IPS-NIHi11 (cell line): ENCODE measurements at regions not wholly inside any gene's neighbourhood (a gene's known extent, or its start where the extent isn't known, plus 50 kb on each side); places are given as distances from the start of the nearest gene placed in this dataset.
"Not testable (repeated sequence)": the region's sequence is repeated elsewhere in the genome, so short reads cannot be mapped to it uniquely, and the experiment has no call there.

Experiments
- DNase-seq: peaks from one replicate; pipeline ENCODE4 v3.0.0; 2012; ENCODE audit warnings: mixed read lengths, low spot score

DNA sequence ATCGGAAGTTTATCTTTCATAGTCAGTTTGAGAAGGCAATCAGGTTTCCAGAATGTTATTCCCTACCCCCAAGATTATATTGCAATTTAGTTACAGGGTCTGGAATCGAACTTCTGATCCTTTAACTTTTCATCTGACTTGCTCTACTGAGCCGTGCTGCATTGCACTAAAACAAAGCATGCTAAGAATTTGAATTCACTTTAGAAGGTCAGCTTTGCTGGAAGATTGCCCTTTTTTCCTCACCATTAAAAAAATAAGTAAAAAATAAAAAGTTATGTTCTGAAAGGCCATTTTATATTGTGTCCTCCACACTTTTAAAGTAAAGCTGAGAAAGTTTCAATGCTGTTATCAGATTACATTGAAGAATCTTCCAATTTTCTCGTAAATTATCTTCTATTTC lies 388.8 kb upstream of the PHF14 start:
- DNase-seq, result no peak

GRCh38 chr7:10588084-10588483 lies 385.6 kb upstream of the PHF14 start:
- DNase-seq, result no peak

- no peak for DNase-seq
Observed at GRCh38 chr7:10592604-10593003, 381.1 kb upstream of the PHF14 start.

GRCh38 chr7:10593080-10593479 lies 380.6 kb upstream of the PHF14 start:
- no peak for DNase-seq

- DNase-seq, result no peak
Observed at GRCh38 chr7:10596827-10597226, 376.8 kb upstream of the PHF14 start.

DNA sequence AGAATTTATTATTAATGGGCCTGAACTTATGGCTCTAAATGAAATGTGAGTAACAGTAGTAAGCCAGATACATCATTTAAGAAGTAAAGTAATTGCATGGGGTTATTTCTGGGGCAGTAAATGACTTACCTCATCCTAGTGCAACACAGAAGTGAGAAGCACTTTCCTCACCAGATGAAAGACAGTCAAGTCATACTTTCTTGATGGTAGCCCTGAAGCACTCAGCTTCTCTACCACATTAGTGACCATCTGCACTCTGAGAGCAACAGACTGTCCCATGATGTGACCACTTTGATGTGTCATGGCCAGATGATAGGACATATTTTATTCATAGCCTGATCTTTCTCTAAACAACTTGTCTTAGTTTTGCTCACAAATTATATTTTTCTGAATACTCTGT lies 369.5 kb upstream of the PHF14 start:
- DNase-seq, result no peak

DNA sequence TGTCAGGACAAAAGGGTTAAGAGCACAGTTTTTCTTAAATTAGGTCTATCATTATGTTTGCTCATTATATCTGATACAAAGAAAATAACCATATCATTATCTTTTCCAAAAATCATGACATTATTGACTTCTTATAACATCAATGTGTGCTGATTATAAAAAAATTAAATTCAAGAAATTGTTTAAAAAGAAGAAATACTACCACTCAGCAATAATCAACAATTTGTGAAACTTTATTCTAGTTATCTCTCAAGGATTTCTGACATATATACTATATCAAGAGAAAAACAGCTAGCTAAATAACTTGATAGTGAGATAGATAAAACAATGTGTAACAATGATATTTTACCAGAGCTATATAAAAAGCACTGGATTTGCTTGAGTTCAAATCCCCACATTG lies 360.7 kb upstream of the PHF14 start:
- no peak for DNase-seq

DNA sequence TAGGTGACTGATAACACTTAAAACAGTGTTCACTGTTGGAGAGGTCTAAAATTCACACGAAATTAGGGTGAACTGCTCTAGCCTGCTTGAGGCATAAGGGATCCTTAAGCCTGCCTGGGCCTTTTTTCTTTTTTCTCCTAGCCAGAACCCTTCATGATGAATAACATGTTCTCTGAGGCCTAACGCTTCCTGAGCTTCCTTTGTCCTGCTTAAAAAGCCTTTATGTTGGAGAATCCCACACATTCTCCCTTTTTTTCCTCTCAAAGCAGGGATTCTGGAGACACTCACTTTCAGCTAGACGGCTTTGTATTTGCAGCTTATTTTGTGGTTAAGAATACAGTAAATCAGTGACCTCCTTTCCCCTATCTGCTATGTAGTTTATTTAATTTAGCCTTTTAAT lies 354.7 kb upstream of the PHF14 start:
- DNase-seq, result peak; percentile 27

DNA sequence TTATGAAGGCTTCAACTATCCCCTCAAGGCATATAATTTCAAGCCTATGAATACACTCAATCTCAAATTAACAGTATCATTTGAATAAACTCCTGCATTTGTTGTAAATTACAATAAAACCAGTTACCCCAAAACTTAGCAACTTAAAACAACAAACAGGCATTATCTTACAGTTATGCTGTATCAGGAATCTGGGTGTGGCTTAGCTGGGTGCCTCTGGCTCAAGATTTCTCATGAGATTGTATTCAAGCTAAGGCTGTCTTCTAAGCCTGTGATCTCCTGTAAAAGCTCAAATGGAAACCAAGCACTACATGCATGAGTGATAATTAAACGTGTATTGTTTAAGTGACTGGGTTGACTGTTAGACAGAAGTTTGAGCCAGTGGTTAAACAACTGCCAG lies 341.0 kb upstream of the PHF14 start:
- DNase-seq, result no peak

DNA sequence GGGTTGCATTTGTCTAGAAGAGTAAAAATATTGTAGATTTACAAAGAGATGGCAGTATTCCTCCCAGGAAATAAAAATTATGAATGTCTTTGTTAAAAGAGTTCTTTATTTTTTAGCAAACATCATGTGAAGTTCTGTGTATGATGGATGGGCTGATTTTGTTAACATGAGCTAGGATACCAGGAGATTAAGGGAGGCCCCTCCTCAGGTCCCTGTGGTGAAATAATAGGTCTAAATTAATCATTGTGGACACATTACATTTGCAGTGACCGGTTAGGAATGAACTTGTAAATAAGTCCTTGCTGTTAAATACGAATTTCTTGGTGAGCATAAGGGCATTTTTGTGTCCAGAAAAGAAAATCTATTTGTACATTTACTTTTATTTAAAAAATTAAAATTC lies 339.4 kb upstream of the PHF14 start:
- DNase-seq, result no peak

GRCh38 chr7:10637991-10638390 lies 335.7 kb upstream of the PHF14 start:
- DNase-seq, result no peak

DNA sequence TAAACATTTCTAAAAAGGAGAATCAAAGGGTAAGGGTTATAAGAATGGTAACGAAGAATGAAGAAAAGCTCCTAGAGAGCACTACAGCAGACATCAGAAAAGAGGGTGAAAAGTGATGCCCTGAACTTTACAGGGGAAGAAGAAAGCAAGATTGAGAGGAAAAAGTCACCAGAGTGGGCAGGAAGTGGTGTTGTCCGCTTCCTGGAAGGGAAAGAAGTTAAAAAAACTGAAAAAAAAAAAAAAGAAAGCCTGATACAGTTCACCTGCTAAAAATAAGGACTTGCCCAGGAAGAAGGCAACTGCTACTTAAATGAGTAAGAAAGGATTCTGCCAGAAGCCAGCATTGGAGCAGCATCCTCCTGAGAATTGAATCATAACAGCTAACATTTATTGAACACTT lies 330.1 kb upstream of the PHF14 start:
- no peak for DNase-seq

DNA sequence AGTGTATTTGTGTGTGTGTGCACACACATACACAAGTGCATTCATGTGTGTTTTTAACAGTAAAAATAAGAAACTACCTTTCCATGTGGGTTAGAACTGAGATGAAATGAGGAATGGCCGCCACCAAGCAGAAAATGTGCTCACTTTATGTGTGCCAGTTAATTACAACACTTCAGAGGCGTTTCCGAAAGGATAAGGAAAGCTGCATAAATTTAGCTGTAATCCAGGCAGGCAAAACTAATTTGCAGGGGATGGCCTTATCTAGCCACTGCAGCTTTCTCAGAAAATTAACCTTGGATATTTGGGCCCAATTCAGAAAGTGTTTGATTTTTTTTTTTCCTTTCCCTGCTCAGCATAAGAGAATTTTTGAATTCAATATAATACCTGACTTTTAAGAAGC lies 328.8 kb upstream of the PHF14 start:
- no peak for DNase-seq

DNA sequence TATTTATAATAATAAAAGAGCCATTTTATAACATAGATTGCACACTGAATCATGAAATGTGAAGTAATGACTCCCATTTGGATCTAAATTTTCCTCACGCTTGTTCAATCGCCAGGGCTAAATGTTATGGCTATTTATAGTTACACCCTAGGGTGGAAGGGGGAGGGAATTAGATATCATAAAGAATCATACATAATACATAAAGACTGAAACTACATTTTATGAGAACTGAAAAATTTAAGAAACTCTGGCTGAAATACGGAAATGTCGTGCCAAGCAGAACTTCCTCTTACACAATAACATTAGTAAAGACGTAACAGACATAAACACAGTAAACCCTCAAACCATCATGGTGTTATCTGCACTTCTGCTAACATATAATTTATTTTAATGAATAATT lies 327.5 kb upstream of the PHF14 start:
- DNase-seq, result no peak

DNA sequence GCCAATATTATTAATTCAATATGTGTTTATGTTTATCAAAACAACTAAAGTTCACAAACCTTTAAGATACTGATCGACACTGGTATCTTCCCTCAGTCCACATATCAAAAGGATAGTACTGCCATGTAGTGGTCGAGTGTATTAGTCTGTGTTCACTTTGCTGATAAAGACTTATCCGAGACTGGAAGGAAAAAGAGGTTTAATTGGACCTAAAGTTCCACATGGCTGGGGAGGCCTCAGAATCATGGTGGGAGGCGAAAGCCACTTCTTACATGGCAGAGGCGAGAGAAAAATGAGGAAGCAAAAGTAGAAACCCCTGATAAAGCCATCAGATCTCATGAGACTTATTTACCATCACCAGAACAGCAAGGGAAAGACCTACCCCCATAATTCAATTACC lies 325.4 kb upstream of the PHF14 start:
- DNase-seq, result no peak

DNA sequence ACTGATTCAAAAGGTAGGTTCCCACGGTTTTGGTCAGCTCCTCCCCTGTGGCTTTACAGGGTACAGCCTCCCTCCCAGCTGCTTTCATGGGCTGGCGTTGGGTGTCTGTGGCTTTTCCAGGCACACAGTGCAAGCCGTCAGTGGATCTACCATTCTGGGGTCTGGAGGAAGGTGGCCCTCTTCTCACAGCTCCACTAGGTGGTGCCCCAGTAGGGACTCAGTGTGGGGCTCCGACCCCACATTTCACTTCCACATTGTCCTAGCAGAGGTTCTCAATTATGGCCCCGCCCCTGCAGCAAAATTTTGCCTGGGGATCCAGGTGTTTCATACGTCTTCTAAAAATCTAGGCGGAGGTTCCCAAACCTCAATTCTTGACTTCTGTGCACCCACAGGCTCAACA lies 324.6 kb upstream of the PHF14 start:
- DNase-seq, result not testable (repeated sequence)

GRCh38 chr7:10655031-10655430 lies 318.6 kb upstream of the PHF14 start:
- no peak for DNase-seq

- DNase-seq, result no peak
Observed at GRCh38 chr7:10657201-10657600, 316.5 kb upstream of the PHF14 start.

- no peak for DNase-seq
Observed at GRCh38 chr7:10657837-10658236, 315.8 kb upstream of the PHF14 start.

- DNase-seq, result no peak
Observed at GRCh38 chr7:10662491-10662890, 311.2 kb upstream of the PHF14 start.

- DNase-seq, result no peak
Observed at GRCh38 chr7:10662982-10663884, 310.4 kb upstream of the PHF14 start.

DNA sequence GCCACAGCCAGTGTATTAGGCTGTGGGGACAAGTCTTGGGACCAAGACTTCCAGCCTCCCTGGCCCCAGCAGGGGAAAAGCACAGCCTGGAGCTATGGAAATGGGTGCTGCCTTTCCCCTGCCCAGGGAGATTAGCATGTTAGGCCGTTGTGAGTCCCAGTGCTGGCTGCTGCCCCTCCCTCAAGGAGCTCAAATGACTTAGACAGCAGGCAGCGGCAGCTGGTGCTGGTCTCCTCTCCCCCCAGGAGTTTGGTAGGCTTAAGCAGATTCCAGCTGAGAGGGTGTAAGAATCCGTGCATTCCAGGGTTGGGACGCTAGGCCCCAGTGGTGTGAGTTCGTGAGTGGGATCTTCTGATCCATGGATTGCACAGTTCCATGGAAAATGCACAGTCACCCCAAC lies 301.5 kb upstream of the PHF14 start:
- no peak for DNase-seq

- no peak for DNase-seq
Observed at GRCh38 chr7:10677211-10677610, 296.5 kb upstream of the PHF14 start.

GRCh38 chr7:10677668-10678232 lies 295.9 kb upstream of the PHF14 start:
- DNase-seq, result no peak
